ENCODE measurements at regions not wholly inside any gene's neighbourhood (a gene's known extent, or its start where the extent isn't known, plus 50 kb on each side); places are given as distances from the start of the nearest gene placed in this dataset.

- no peak for TF ChIP-seq CTCF (IDR thresholded peaks at IDR 0.05)
- TF ChIP-seq POLR2A (IDR thresholded peaks at IDR 0.05) = no peak
Measured at GRCh38 chr3:152713989-152714388, 120.9 kb upstream of the P2RY1 start.

Measured in lower leg skin (tissue), 3 donors.